ENCODE measurements at regions not wholly inside any gene's neighbourhood (a gene's known extent, or its start where the extent isn't known, plus 50 kb on each side); places are given as distances from the start of the nearest gene placed in this dataset.

DNA sequence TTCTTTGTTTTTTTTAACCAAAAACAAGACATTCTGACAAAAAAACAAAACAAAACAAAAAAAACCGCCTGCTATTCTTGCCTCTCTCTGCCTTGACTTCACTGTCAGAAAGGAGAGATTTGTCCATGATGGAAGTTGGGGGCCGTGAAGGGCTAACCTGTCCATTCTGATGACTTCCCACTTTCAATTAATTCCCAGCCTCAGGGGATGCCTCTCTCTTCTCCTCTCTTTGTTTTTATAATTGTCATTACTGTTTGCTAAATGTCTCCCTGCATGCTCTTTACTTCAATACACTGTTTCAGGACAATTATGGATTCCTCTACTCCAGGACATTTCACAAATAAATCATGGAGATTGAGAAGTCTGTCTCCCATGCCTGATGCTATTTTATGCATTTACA is 130.5 kb upstream of the CNR1 start:
- intact Hi-C loops (cut with micrococcal nuclease), result no loop called here
- no peak for DNase-seq
- Histone ChIP-seq H3K4me1 (no peaks in the 10 kb centered on the region), H3K36me3 (no peaks in the 10 kb centered on the region), H3K4me3 (no peak overlapping the region), H3K27me3 (ENCODE audit: low read depth) (no peaks in the 10 kb centered on the region), H3K27ac (replicated peaks) (no peak overlapping the region), H3K9me3 (replicated peaks) (no peaks in the 10 kb centered on the region)
- no peak for TF ChIP-seq CTCF (IDR thresholded peaks at IDR 0.05; ENCODE audit: borderline replicate concordance)

- no peaks in the 10 kb centered on the region for H3K27me3 ChIP-seq (ENCODE audit: low read depth)
- no peaks in the 10 kb centered on the region for H3K4me1 ChIP-seq
- no peak for TF ChIP-seq CTCF (IDR thresholded peaks at IDR 0.05; ENCODE audit: borderline replicate concordance)
- H3K27ac ChIP-seq (replicated peaks), result no peak overlapping the region
- peaks cover 5% of the 10 kb centered on the region for H3K9me3 ChIP-seq (replicated peaks)
- DNase-seq, result no peak
- no peaks in the 10 kb centered on the region for H3K36me3 ChIP-seq
- intact Hi-C loops (cut with micrococcal nuclease), result no loop called here
- no peak overlapping the region for H3K4me3 ChIP-seq
These were observed 129.5 kb upstream of the CNR1 start for GRCh38 chr6:88295663-88296062.

GRCh38 chr6:88294702-88295101 is 128.6 kb upstream of the CNR1 start:
- Histone ChIP-seq H3K9me3 (replicated peaks) (peaks cover 8% of the 10 kb centered on the region), H3K4me1 (no peaks in the 10 kb centered on the region), H3K27ac (replicated peaks) (no peak overlapping the region), H3K36me3 (no peaks in the 10 kb centered on the region), H3K27me3 (ENCODE audit: low read depth) (no peaks in the 10 kb centered on the region), H3K4me3 (no peak overlapping the region)
- no peak for TF ChIP-seq CTCF (IDR thresholded peaks at IDR 0.05; ENCODE audit: borderline replicate concordance)
- intact Hi-C loops (cut with micrococcal nuclease), result no loop called here
- DNase-seq, result no peak

- H3K4me1 ChIP-seq, result no peaks in the 10 kb centered on the region
- H3K9me3 ChIP-seq (replicated peaks), result peaks cover 36% of the 10 kb centered on the region
- H3K4me3 ChIP-seq, result no peak overlapping the region
- DNase-seq, result no peak
- intact Hi-C loops (cut with micrococcal nuclease), result no loop called here
- H3K36me3 ChIP-seq, result no peaks in the 10 kb centered on the region
- H3K27ac ChIP-seq (replicated peaks), result no peak overlapping the region
- no peaks in the 10 kb centered on the region for H3K27me3 ChIP-seq (ENCODE audit: low read depth)
- TF ChIP-seq CTCF (IDR thresholded peaks at IDR 0.05; ENCODE audit: borderline replicate concordance), result no peak
These were observed 124.3 kb upstream of the CNR1 start for GRCh38 chr6:88290411-88290810.

GRCh38 chr6:88287696-88288095 is 121.5 kb upstream of the CNR1 start:
- intact Hi-C loops (cut with micrococcal nuclease), result no loop called here
- no peak for DNase-seq
- Histone ChIP-seq H3K27me3 (ENCODE audit: low read depth) (no peaks in the 10 kb centered on the region), H3K36me3 (no peaks in the 10 kb centered on the region), H3K9me3 (replicated peaks) (peaks cover 47% of the 10 kb centered on the region), H3K27ac (replicated peaks) (no peak overlapping the region), H3K4me1 (no peaks in the 10 kb centered on the region), H3K4me3 (no peak overlapping the region)
- no peak for TF ChIP-seq CTCF (IDR thresholded peaks at IDR 0.05; ENCODE audit: borderline replicate concordance)

GRCh38 chr6:88276331-88276730 is 110.2 kb upstream of the CNR1 start:
- intact Hi-C loops (cut with micrococcal nuclease), result no loop called here
- DNase-seq, result no peak
- Histone ChIP-seq H3K9me3 (replicated peaks) (no peaks in the 10 kb centered on the region), H3K36me3 (no peaks in the 10 kb centered on the region), H3K4me3 (no peak overlapping the region), H3K4me1 (no peaks in the 10 kb centered on the region), H3K27ac (replicated peaks) (no peak overlapping the region), H3K27me3 (ENCODE audit: low read depth) (no peaks in the 10 kb centered on the region)
- TF ChIP-seq CTCF (IDR thresholded peaks at IDR 0.05; ENCODE audit: borderline replicate concordance), result no peak

Measured in left ventricle myocardium inferior (tissue), 1 donor.